ENCODE measurements at regions not wholly inside any gene's neighbourhood (a gene's known extent, or its start where the extent isn't known, plus 50 kb on each side); places are given as distances from the start of the nearest gene placed in this dataset.

GRCh38 chr3:13185737-13186434 is 112.7 kb upstream of the IQSEC1 start:
- TF ChIP-seq EZH2 (IDR thresholded peaks at IDR 0.05; ENCODE audit: low read depth, unreplicated experiment) (no peak), CTCF (conservative IDR thresholded peaks at IDR 0.05; ENCODE audit: low read depth in 2 of 2) (no peak), REST (IDR thresholded peaks at IDR 0.05; ENCODE audit: unreplicated experiment) (no peak), EZH2phosphoT487 (IDR thresholded peaks at IDR 0.05; ENCODE audit: unreplicated experiment) (no peak), ZNF462 (CRISPR knock-in tag; IDR thresholded peaks at IDR 0.05) (no peak)
